Neural progenitor cell (in vitro differentiated cells): ENCODE measurements at regions not wholly inside any gene's neighbourhood (a gene's known extent, or its start where the extent isn't known, plus 50 kb on each side); places are given as distances from the start of the nearest gene placed in this dataset.

ENCODE experiments used
- DNase-seq: peaks from one replicate; pipeline ENCODE4 v3.0.0-alpha.2; 2016; ENCODE audit warnings: low spot score
- H2AFZ ChIP-seq: fragments of 200-600 bp; sonication (generic); replicated peaks from 2 replicates; pipeline ENCODE4 v1.6.1; 2016; ENCODE audit warnings: antibody characterized with exemption
- H3F3A ChIP-seq: fragments of 200-600 bp; sonication (generic); 2 replicates; pipeline ENCODE4 v1.6.1; 2016; ENCODE audit warnings: antibody characterized with exemption, low read depth
- H3K27ac ChIP-seq: fragments of 200-600 bp; sonication (generic); 2 replicates; pipeline ENCODE4 v1.5.1; 2016; ENCODE audit warnings: mild to moderate bottlenecking
- H3K27me3 ChIP-seq: fragments of 200-600 bp; sonication (generic); 2 replicates; pipeline ENCODE4 v1.6.1; 2016; ENCODE audit warnings: mild to moderate bottlenecking, moderate library complexity
- H3K36me3 ChIP-seq: fragments of 200-600 bp; sonication (generic); 2 replicates; pipeline ENCODE4 v1.5.1; 2016
- H3K4me1 ChIP-seq: fragments of 200-600 bp; sonication (generic); 2 replicates; pipeline ENCODE4 v1.6.1; 2016; ENCODE audit warnings: mixed run types
- H3K4me2 ChIP-seq: fragments of 200-600 bp; sonication (generic); 2 replicates; pipeline ENCODE4 v1.6.1; 2016
- H3K4me3 ChIP-seq: fragments of 200-600 bp; sonication (generic); 2 replicates; pipeline ENCODE4 v1.5.1; 2016
- H3K79me2 ChIP-seq: fragments of 200-600 bp; sonication (generic); 2 replicates; pipeline ENCODE4 v1.6.1; 2016; ENCODE audit warnings: low read depth
- H3K9ac ChIP-seq: fragments of 200-600 bp; sonication (generic); 2 replicates; pipeline ENCODE4 v1.6.1; 2016
- H3K9me3 ChIP-seq: fragments of 200-600 bp; sonication (generic); 2 replicates; pipeline ENCODE4 v1.5.1; 2016; ENCODE audit warnings: low read depth
- H4K20me1 ChIP-seq: fragments of 200-600 bp; sonication (generic); 2 replicates; pipeline ENCODE4 v1.6.1; 2016; ENCODE audit warnings: low read depth
- H3K27ac Mint-ChIP-seq: 3 replicates; pipeline ENCODE4 v1.8.0; 2021; ENCODE audit warnings: mixed read lengths
- H3K27me3 Mint-ChIP-seq: 2 replicates; pipeline ENCODE4 v1.8.0; 2022; ENCODE audit warnings: low read depth, mild to moderate bottlenecking, inconsistent platforms, moderate library complexity, mixed read lengths; ENCODE audit not compliant: insufficient read depth
- H3K36me3 Mint-ChIP-seq: 3 replicates; pipeline ENCODE4 v1.8.0; 2021; ENCODE audit warnings: mixed read lengths
- H3K4me1 Mint-ChIP-seq: 3 replicates; pipeline ENCODE4 v1.8.0; 2021; ENCODE audit warnings: mixed read lengths
- H3K4me3 Mint-ChIP-seq: 3 replicates; pipeline ENCODE4 v1.8.0; 2021; ENCODE audit warnings: mild to moderate bottlenecking, moderate library complexity, mixed read lengths
- H3K9me3 Mint-ChIP-seq: 3 replicates; pipeline ENCODE4 v1.8.0; 2020; ENCODE audit warnings: mixed read lengths
- CTCF ChIP-seq: fragments of 200-600 bp; sonication (generic); IDR thresholded peaks from 2 replicates; pipeline ENCODE4 v1.5.1; 2017; ENCODE audit warnings: antibody characterized with exemption, mild to moderate bottlenecking
- EZH2 ChIP-seq: fragments of 200-600 bp; sonication (generic); IDR thresholded peaks from 2 replicates; pipeline ENCODE4 v1.6.1; 2017; ENCODE audit warnings: antibody characterized with exemption, mild to moderate bottlenecking, moderate library complexity
- EZH2phosphoT487 ChIP-seq: fragments of 200-600 bp; sonication (generic); IDR thresholded peaks from 2 replicates; pipeline ENCODE4 v1.6.1; 2017; ENCODE audit warnings: antibody characterized with exemption

GRCh38 chr2:236899950-236900640, 185.6 kb upstream of the COPS8 start:
- Mint-ChIP-seq H3K9me3 (no peaks in the 10 kb centered on the region), H3K27ac (no peak overlapping the region), H3K4me1 (peaks cover 50% of the 10 kb centered on the region), H3K27me3 (peaks cover 12% of the 10 kb centered on the region), H3K36me3 (no peaks in the 10 kb centered on the region), H3K4me3 (peak overlapping the region; percentile 14)
- no peak overlapping the region for H3K4me3 ChIP-seq
- no peak overlapping the region for H3K4me2 ChIP-seq
- H3K9me3 ChIP-seq, result no peaks in the 10 kb centered on the region
- no peaks in the 10 kb centered on the region for H4K20me1 ChIP-seq
- no peak overlapping the region for H2AFZ ChIP-seq
- H3F3A ChIP-seq, result no peaks in the 10 kb centered on the region
- DNase-seq, result peak; percentile 16
- TF ChIP-seq CTCF, result no peak
- TF ChIP-seq EZH2phosphoT487, result no peak
- no peak for TF ChIP-seq EZH2
- H3K4me1 ChIP-seq, result peaks cover 7% of the 10 kb centered on the region
- no peaks in the 10 kb centered on the region for H3K36me3 ChIP-seq
- no peaks in the 10 kb centered on the region for H3K79me2 ChIP-seq
- no peak overlapping the region for H3K27ac ChIP-seq
- H3K27me3 ChIP-seq, result no peaks in the 10 kb centered on the region
- H3K9ac ChIP-seq, result no peak overlapping the region

GRCh38 chr2:236901956-236902355, 183.7 kb upstream of the COPS8 start:
- H2AFZ ChIP-seq, result no peak overlapping the region
- no peaks in the 10 kb centered on the region for H3K27me3 ChIP-seq
- H3K4me1 Mint-ChIP-seq, result peaks cover 54% of the 10 kb centered on the region
- H3K9ac ChIP-seq, result no peak overlapping the region
- H3K27me3 Mint-ChIP-seq, result peaks cover 12% of the 10 kb centered on the region
- no peak overlapping the region for H3K4me3 ChIP-seq
- H3K4me2 ChIP-seq, result no peak overlapping the region
- no peaks in the 10 kb centered on the region for H3K9me3 ChIP-seq
- no peak for TF ChIP-seq EZH2phosphoT487
- no peaks in the 10 kb centered on the region for H3K36me3 ChIP-seq
- H3K27ac ChIP-seq, result no peak overlapping the region
- H3K79me2 ChIP-seq, result no peaks in the 10 kb centered on the region
- H3K36me3 Mint-ChIP-seq, result no peaks in the 10 kb centered on the region
- peak overlapping the region; percentile 43 for H3K27ac Mint-ChIP-seq
- DNase-seq, result no peak
- no peaks in the 10 kb centered on the region for H3K9me3 Mint-ChIP-seq
- H4K20me1 ChIP-seq, result no peaks in the 10 kb centered on the region
- H3K4me1 ChIP-seq, result peaks cover 7% of the 10 kb centered on the region
- H3K4me3 Mint-ChIP-seq, result no peak overlapping the region
- no peaks in the 10 kb centered on the region for H3F3A ChIP-seq

GRCh38 chr2:236903978-236904377, 181.7 kb upstream of the COPS8 start:
- Histone ChIP-seq H3F3A (no peaks in the 10 kb centered on the region), H3K9ac (no peak overlapping the region), H3K79me2 (no peaks in the 10 kb centered on the region), H3K27me3 (no peaks in the 10 kb centered on the region), H3K9me3 (no peaks in the 10 kb centered on the region), H3K27ac (no peak overlapping the region), H3K4me2 (no peak overlapping the region), H3K4me1 (peaks cover 7% of the 10 kb centered on the region), H3K4me3 (no peak overlapping the region), H2AFZ (no peak overlapping the region), H4K20me1 (no peaks in the 10 kb centered on the region), H3K36me3 (no peaks in the 10 kb centered on the region)
- H3K4me3 Mint-ChIP-seq, result no peak overlapping the region
- H3K9me3 Mint-ChIP-seq, result peaks cover 3% of the 10 kb centered on the region
- no peak for TF ChIP-seq CTCF
- no peak for TF ChIP-seq EZH2phosphoT487
- no peak for TF ChIP-seq EZH2
- H3K27me3 Mint-ChIP-seq, result peaks cover 14% of the 10 kb centered on the region
- H3K27ac Mint-ChIP-seq, result peak overlapping the region; percentile 57
- DNase-seq, result no peak
- H3K4me1 Mint-ChIP-seq, result peaks cover 52% of the 10 kb centered on the region
- H3K36me3 Mint-ChIP-seq, result no peaks in the 10 kb centered on the region
